ENCODE measurements at regions not wholly inside any gene's neighbourhood (a gene's known extent, or its start where the extent isn't known, plus 50 kb on each side); places are given as distances from the start of the nearest gene placed in this dataset.

DNA sequence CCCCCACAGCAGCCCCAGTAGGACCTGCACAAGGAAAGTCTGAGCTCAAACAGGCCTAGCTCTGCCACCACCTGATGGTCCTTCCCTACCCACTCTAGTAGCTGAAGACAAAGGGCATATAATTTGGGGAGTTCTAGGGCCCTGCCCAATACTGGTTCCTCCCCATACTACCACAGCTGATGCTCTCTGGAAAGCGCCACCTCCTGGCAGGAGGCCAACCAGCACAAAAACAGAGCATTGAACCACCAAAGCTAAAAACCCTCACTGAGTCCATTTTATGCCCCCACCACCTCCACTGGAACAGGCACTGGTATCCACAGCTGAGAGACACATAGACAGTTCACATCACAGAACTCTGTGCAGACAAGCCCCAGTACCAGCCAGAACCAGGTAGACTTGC is 1276.8 kb downstream of the OLFM4 start:
- TF ChIP-seq, protein P1, sequence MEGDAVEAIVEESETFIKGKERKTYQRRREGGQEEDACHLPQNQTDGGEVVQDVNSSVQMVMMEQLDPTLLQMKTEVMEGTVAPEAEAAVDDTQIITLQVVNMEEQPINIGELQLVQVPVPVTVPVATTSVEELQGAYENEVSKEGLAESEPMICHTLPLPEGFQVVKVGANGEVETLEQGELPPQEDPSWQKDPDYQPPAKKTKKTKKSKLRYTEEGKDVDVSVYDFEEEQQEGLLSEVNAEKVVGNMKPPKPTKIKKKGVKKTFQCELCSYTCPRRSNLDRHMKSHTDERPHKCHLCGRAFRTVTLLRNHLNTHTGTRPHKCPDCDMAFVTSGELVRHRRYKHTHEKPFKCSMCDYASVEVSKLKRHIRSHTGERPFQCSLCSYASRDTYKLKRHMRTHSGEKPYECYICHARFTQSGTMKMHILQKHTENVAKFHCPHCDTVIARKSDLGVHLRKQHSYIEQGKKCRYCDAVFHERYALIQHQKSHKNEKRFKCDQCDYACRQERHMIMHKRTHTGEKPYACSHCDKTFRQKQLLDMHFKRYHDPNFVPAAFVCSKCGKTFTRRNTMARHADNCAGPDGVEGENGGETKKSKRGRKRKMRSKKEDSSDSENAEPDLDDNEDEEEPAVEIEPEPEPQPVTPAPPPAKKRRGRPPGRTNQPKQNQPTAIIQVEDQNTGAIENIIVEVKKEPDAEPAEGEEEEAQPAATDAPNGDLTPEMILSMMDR (IDR thresholded peaks at IDR 0.05; ENCODE audit: poor library complexity, severe bottlenecking), result no peak
- TF ChIP-seq, protein P2, sequence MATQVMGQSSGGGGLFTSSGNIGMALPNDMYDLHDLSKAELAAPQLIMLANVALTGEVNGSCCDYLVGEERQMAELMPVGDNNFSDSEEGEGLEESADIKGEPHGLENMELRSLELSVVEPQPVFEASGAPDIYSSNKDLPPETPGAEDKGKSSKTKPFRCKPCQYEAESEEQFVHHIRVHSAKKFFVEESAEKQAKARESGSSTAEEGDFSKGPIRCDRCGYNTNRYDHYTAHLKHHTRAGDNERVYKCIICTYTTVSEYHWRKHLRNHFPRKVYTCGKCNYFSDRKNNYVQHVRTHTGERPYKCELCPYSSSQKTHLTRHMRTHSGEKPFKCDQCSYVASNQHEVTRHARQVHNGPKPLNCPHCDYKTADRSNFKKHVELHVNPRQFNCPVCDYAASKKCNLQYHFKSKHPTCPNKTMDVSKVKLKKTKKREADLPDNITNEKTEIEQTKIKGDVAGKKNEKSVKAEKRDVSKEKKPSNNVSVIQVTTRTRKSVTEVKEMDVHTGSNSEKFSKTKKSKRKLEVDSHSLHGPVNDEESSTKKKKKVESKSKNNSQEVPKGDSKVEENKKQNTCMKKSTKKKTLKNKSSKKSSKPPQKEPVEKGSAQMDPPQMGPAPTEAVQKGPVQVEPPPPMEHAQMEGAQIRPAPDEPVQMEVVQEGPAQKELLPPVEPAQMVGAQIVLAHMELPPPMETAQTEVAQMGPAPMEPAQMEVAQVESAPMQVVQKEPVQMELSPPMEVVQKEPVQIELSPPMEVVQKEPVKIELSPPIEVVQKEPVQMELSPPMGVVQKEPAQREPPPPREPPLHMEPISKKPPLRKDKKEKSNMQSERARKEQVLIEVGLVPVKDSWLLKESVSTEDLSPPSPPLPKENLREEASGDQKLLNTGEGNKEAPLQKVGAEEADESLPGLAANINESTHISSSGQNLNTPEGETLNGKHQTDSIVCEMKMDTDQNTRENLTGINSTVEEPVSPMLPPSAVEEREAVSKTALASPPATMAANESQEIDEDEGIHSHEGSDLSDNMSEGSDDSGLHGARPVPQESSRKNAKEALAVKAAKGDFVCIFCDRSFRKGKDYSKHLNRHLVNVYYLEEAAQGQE (IDR thresholded peaks at IDR 0.05; ENCODE audit: borderline replicate concordance), result no peak
- TF ChIP-seq TAF1 (IDR thresholded peaks at IDR 0.05; ENCODE audit: low read depth) (no peak), MXI1 (conservative IDR thresholded peaks at IDR 0.05; ENCODE audit: poor library complexity, severe bottlenecking) (no peak)
